ENCODE measurements at regions not wholly inside any gene's neighbourhood (a gene's known extent, or its start where the extent isn't known, plus 50 kb on each side); places are given as distances from the start of the nearest gene placed in this dataset.

DNA sequence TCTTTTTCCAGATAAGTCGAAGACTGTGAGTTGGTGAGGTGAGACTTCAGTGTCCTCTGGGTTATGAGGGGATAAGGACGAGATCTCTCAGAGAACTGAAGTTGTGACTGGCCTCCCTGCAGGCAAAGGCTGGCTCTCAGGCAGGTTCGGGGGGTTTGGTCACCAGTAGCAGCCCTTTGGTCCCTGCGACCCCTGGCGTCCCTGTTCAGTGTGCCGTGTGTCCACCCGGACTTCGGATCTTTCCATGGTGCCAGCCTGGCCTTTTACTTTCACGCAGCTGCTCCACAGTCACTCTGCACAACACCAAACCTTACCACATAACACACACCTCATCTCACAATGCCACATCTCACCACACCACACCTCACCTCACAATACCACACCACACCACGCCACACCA, 131.9 kb downstream of the ERMARD start:
- TF ChIP-seq, protein P1, sequence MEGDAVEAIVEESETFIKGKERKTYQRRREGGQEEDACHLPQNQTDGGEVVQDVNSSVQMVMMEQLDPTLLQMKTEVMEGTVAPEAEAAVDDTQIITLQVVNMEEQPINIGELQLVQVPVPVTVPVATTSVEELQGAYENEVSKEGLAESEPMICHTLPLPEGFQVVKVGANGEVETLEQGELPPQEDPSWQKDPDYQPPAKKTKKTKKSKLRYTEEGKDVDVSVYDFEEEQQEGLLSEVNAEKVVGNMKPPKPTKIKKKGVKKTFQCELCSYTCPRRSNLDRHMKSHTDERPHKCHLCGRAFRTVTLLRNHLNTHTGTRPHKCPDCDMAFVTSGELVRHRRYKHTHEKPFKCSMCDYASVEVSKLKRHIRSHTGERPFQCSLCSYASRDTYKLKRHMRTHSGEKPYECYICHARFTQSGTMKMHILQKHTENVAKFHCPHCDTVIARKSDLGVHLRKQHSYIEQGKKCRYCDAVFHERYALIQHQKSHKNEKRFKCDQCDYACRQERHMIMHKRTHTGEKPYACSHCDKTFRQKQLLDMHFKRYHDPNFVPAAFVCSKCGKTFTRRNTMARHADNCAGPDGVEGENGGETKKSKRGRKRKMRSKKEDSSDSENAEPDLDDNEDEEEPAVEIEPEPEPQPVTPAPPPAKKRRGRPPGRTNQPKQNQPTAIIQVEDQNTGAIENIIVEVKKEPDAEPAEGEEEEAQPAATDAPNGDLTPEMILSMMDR (IDR thresholded peaks at IDR 0.05; ENCODE audit: low read depth, low read length, poor library complexity, severe bottlenecking) = no peak
- TF ChIP-seq EZH2phosphoT487 (IDR thresholded peaks at IDR 0.05; ENCODE audit: borderline replicate concordance, low read length) = no peak
